ENCODE measurements at regions not wholly inside any gene's neighbourhood (a gene's known extent, or its start where the extent isn't known, plus 50 kb on each side); places are given as distances from the start of the nearest gene placed in this dataset.

- H2AFZ ChIP-seq (ENCODE audit: low read depth, low read length), result no peak overlapping the region
- H3K79me2 ChIP-seq (replicated peaks; ENCODE audit: insufficient read depth, low read length), result no peaks in the 10 kb centered on the region
- H3K27me3 ChIP-seq (ENCODE audit: insufficient read depth, low read depth, low read length), result no peaks in the 10 kb centered on the region
- H3K4me3 ChIP-seq (ENCODE audit: low read length), result no peak overlapping the region
- no peak overlapping the region for H3K9ac ChIP-seq (ENCODE audit: low read length)
- H3F3A ChIP-seq (ENCODE audit: insufficient read depth, low read length, poor library complexity, severe bottlenecking), result no peaks in the 10 kb centered on the region
- H3K9me3 ChIP-seq (ENCODE audit: low read length), result no peaks in the 10 kb centered on the region
- H3K9me2 ChIP-seq (ENCODE audit: insufficient read depth, low read length), result no peaks in the 10 kb centered on the region
- no peaks in the 10 kb centered on the region for H4K20me1 ChIP-seq (ENCODE audit: insufficient read depth)
- TF ChIP-seq EZH2 (IDR thresholded peaks at IDR 0.05; ENCODE audit: borderline replicate concordance, insufficient read depth, low read length, poor library complexity, severe bottlenecking) (no peak), SMC3 (conservative IDR thresholded peaks at IDR 0.05; ENCODE audit: poor library complexity) (no peak), MXI1 (conservative IDR thresholded peaks at IDR 0.05; ENCODE audit: poor library complexity, severe bottlenecking) (no peak), TAF1 (IDR thresholded peaks at IDR 0.05; ENCODE audit: low read depth) (no peak), EP300 (conservative IDR thresholded peaks at IDR 0.05; ENCODE audit: poor library complexity, severe bottlenecking) (no peak), REST (IDR thresholded peaks at IDR 0.05; ENCODE audit: borderline replicate concordance) (no peak), CTCF (IDR thresholded peaks at IDR 0.05; ENCODE audit: poor library complexity, severe bottlenecking) (no peak), POLR2AphosphoS5 (IDR thresholded peaks at IDR 0.05) (no peak), RAD21 (conservative IDR thresholded peaks at IDR 0.05) (no peak)
- H3K27ac ChIP-seq (ENCODE audit: low read length), result no peak overlapping the region
- no peaks in the 10 kb centered on the region for H3K36me3 ChIP-seq (ENCODE audit: insufficient read depth, low read length)
- no peak overlapping the region for H3K4me2 ChIP-seq (ENCODE audit: low read length)
Measured at GRCh38 chr7:153322991-153323390, 563.4 kb downstream of the ACTR3B start.

DNA sequence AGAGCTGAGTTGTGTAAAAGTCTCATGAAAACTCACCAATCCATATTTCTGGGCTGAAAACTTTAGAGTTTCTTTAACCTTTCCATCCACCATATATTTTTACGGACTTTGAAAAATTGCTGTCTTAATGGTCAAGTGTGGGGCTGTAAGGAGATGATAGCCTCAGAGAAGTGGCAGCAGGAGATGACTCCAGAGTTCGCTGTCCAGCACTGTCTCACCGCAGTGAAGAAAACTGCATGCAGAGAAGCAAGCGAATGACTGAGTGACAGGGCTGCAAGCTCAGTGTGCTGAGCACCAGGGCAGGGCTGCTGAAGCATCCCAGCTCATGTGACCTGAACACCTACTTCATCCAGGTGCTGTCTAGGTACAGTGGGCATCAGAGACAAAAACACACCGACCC is 564.5 kb downstream of the ACTR3B start:
- no peaks in the 10 kb centered on the region for H4K20me1 ChIP-seq (ENCODE audit: insufficient read depth)
- H3K27ac ChIP-seq (ENCODE audit: low read length), result no peak overlapping the region
- H3K27me3 ChIP-seq (ENCODE audit: insufficient read depth, low read depth, low read length), result no peaks in the 10 kb centered on the region
- no peak overlapping the region for H2AFZ ChIP-seq (ENCODE audit: low read depth, low read length)
- no peaks in the 10 kb centered on the region for H3K79me2 ChIP-seq (replicated peaks; ENCODE audit: insufficient read depth, low read length)
- no peak overlapping the region for H3K9ac ChIP-seq (ENCODE audit: low read length)
- H3K4me3 ChIP-seq (ENCODE audit: low read length), result no peak overlapping the region
- H3K9me3 ChIP-seq (ENCODE audit: low read length), result no peaks in the 10 kb centered on the region
- no peaks in the 10 kb centered on the region for H3K9me2 ChIP-seq (ENCODE audit: insufficient read depth, low read length)
- H3K36me3 ChIP-seq (ENCODE audit: insufficient read depth, low read length), result no peaks in the 10 kb centered on the region
- TF ChIP-seq CTCF (IDR thresholded peaks at IDR 0.05; ENCODE audit: poor library complexity, severe bottlenecking) (no peak), SMC3 (conservative IDR thresholded peaks at IDR 0.05; ENCODE audit: poor library complexity) (no peak), REST (IDR thresholded peaks at IDR 0.05; ENCODE audit: borderline replicate concordance) (no peak), RAD21 (conservative IDR thresholded peaks at IDR 0.05) (no peak), POLR2AphosphoS5 (IDR thresholded peaks at IDR 0.05) (no peak), TAF1 (IDR thresholded peaks at IDR 0.05; ENCODE audit: low read depth) (no peak), EP300 (conservative IDR thresholded peaks at IDR 0.05; ENCODE audit: poor library complexity, severe bottlenecking) (no peak), EZH2 (IDR thresholded peaks at IDR 0.05; ENCODE audit: borderline replicate concordance, insufficient read depth, low read length, poor library complexity, severe bottlenecking) (no peak), MXI1 (conservative IDR thresholded peaks at IDR 0.05; ENCODE audit: poor library complexity, severe bottlenecking) (no peak)
- no peaks in the 10 kb centered on the region for H3F3A ChIP-seq (ENCODE audit: insufficient read depth, low read length, poor library complexity, severe bottlenecking)
- H3K4me2 ChIP-seq (ENCODE audit: low read length), result no peak overlapping the region
